Loucy (cell line): ENCODE measurements at regions not wholly inside any gene's neighbourhood (a gene's known extent, or its start where the extent isn't known, plus 50 kb on each side); places are given as distances from the start of the nearest gene placed in this dataset.
A peak's percentile ranks its signal among the peaks of the same experiment; 100 is the strongest.

Source experiments
- H2AFZ ChIP-seq: fragments of 200-600 bp; sonication (generic); 2 replicates; pipeline ENCODE4 v1.6.0; 2016; ENCODE audit warnings: antibody characterized with exemption, mild to moderate bottlenecking, low read length, moderate library complexity
- H3F3A ChIP-seq: fragments of 200-600 bp; 2 replicates; pipeline ENCODE4 v1.6.0; 2016; ENCODE audit warnings: antibody characterized with exemption, low read depth, mild to moderate bottlenecking
- H3K27me3 ChIP-seq: fragments of 200-600 bp; sonication (generic); 2 replicates; pipeline ENCODE4 v1.6.1; 2014; ENCODE audit warnings: low read length, mild to moderate bottlenecking; ENCODE audit not compliant: insufficient read depth, poor library complexity, severe bottlenecking
- H3K36me3 ChIP-seq: fragments of 200-600 bp; sonication (generic); 2 replicates; pipeline ENCODE4 v1.6.1; 2016; ENCODE audit warnings: low read length; ENCODE audit not compliant: insufficient read depth
- H3K4me1 ChIP-seq: fragments of 200-600 bp; sonication (generic); 2 replicates; pipeline ENCODE4 v1.5.1; 2014; ENCODE audit warnings: low read length, mild to moderate bottlenecking; ENCODE audit not compliant: insufficient read depth, poor library complexity, severe bottlenecking
- H3K4me2 ChIP-seq: fragments of 200-600 bp; sonication (generic); 2 replicates; pipeline ENCODE4 v1.6.0; 2014; ENCODE audit warnings: antibody characterized with exemption, low read length, low read depth, mild to moderate bottlenecking; ENCODE audit not compliant: poor library complexity, severe bottlenecking
- H3K4me3 ChIP-seq: fragments of 200-600 bp; sonication (generic); 2 replicates; pipeline ENCODE4 v1.5.1; 2014; ENCODE audit warnings: low read length, mild to moderate bottlenecking, mixed read lengths; ENCODE audit not compliant: poor library complexity, severe bottlenecking
- H3K79me2 ChIP-seq: fragments of 200-600 bp; sonication (generic); 2 replicates; pipeline ENCODE4 v1.6.1; 2014; ENCODE audit warnings: low read length; ENCODE audit not compliant: insufficient read depth
- H3K9ac ChIP-seq: fragments of 200-600 bp; sonication (generic); 2 replicates; pipeline ENCODE4 v1.6.0; 2014; ENCODE audit warnings: mild to moderate bottlenecking, low read depth, low read length, moderate library complexity; ENCODE audit not compliant: poor library complexity, severe bottlenecking
- H3K9me2 ChIP-seq: fragments of 200-600 bp; sonication (generic); replicated peaks from 2 replicates; pipeline ENCODE4 v1.6.1; 2016; ENCODE audit warnings: low read depth, low read length, mixed read lengths
- H3K9me3 ChIP-seq: fragments of 200-600 bp; sonication (generic); 2 replicates; pipeline ENCODE4 v1.6.1; 2014; ENCODE audit warnings: mild to moderate bottlenecking, antibody characterized with exemption, low read length, low read depth; ENCODE audit not compliant: insufficient read depth
- H4K20me1 ChIP-seq: fragments of 200-600 bp; sonication (generic); 2 replicates; pipeline ENCODE4 v1.6.0; 2014; ENCODE audit warnings: antibody characterized with exemption, low read length, mild to moderate bottlenecking; ENCODE audit not compliant: insufficient read depth, poor library complexity, severe bottlenecking
- CTCF ChIP-seq: fragments of 200-600 bp; sonication (generic); conservative IDR thresholded peaks from 2 replicates; pipeline ENCODE4 v1.5.1; 2014; ENCODE audit warnings: mild to moderate bottlenecking, antibody characterized with exemption, low read length
- EZH2phosphoT487 ChIP-seq: fragments of 200-600 bp; IDR thresholded peaks from 2 replicates; pipeline ENCODE4 v1.6.1; 2018; ENCODE audit warnings: antibody characterized with exemption, mild to moderate bottlenecking, moderate library complexity, borderline replicate concordance

- no peaks in the 10 kb centered on the region for H3K36me3 ChIP-seq
- no peaks in the 10 kb centered on the region for H3K27me3 ChIP-seq
- no peak overlapping the region for H3K9ac ChIP-seq
- H3K4me2 ChIP-seq, result no peak overlapping the region
- no peak overlapping the region for H3K4me3 ChIP-seq
- no peaks in the 10 kb centered on the region for H4K20me1 ChIP-seq
- H3K9me2 ChIP-seq, result no peaks in the 10 kb centered on the region
- H3K9me3 ChIP-seq, result no peaks in the 10 kb centered on the region
- H3K79me2 ChIP-seq, result no peaks in the 10 kb centered on the region
- H3K4me1 ChIP-seq, result no peaks in the 10 kb centered on the region
- no peak overlapping the region for H2AFZ ChIP-seq
- H3F3A ChIP-seq, result no peaks in the 10 kb centered on the region
- no peak for TF ChIP-seq EZH2phosphoT487
- 0 out of 2 replicates have a peak, but pooled peaks have one; percentile 25 for TF ChIP-seq CTCF
These were observed 73.0 kb upstream of the OXGR1 start for GRCh38 chr13:97067017-97067895.

GRCh38 chr13:97068151-97068550, 73.9 kb upstream of the OXGR1 start:
- TF ChIP-seq EZH2phosphoT487, result no peak
- no peak for TF ChIP-seq CTCF
- no peaks in the 10 kb centered on the region for H3K27me3 ChIP-seq
- no peak overlapping the region for H2AFZ ChIP-seq
- no peaks in the 10 kb centered on the region for H3K79me2 ChIP-seq
- no peak overlapping the region for H3K4me2 ChIP-seq
- no peaks in the 10 kb centered on the region for H3F3A ChIP-seq
- no peaks in the 10 kb centered on the region for H3K36me3 ChIP-seq
- H3K9me2 ChIP-seq, result no peaks in the 10 kb centered on the region
- no peak overlapping the region for H3K9ac ChIP-seq
- no peaks in the 10 kb centered on the region for H4K20me1 ChIP-seq
- no peak overlapping the region for H3K4me3 ChIP-seq
- no peaks in the 10 kb centered on the region for H3K4me1 ChIP-seq
- no peaks in the 10 kb centered on the region for H3K9me3 ChIP-seq

GRCh38 chr13:97069050-97069815, 75.0 kb upstream of the OXGR1 start:
- Histone ChIP-seq H3K36me3 (no peaks in the 10 kb centered on the region), H4K20me1 (no peaks in the 10 kb centered on the region), H3K9ac (no peak overlapping the region), H3K4me1 (no peaks in the 10 kb centered on the region), H3K79me2 (no peaks in the 10 kb centered on the region), H3K4me2 (no peak overlapping the region), H3K9me3 (no peaks in the 10 kb centered on the region), H3K4me3 (no peak overlapping the region), H3F3A (no peaks in the 10 kb centered on the region), H3K9me2 (no peaks in the 10 kb centered on the region), H3K27me3 (no peaks in the 10 kb centered on the region), H2AFZ (no peak overlapping the region)
- no peak for TF ChIP-seq EZH2phosphoT487
- TF ChIP-seq CTCF, result no peak
